PFSK-1 (cell line): ENCODE measurements at regions not wholly inside any gene's neighbourhood (a gene's known extent, or its start where the extent isn't known, plus 50 kb on each side); places are given as distances from the start of the nearest gene placed in this dataset.

Experiments used
- FOXP2 ChIP-seq: optimal IDR thresholded peaks from 2 replicates; pipeline ENCODE3; 2011; ENCODE audit warnings: borderline replicate concordance, control low read depth, inconsistent platforms; ENCODE audit not compliant: insufficient read depth; ENCODE audit errors: extremely low read length, extremely low read depth
- POLR2AphosphoS5 ChIP-seq: IDR thresholded peaks from 2 replicates; pipeline ENCODE4 v1.6.1; 2012; ENCODE audit warnings: low read depth, mild to moderate bottlenecking, control low read depth, low read length, moderate library complexity
- REST ChIP-seq, 2 experiments: IDR thresholded peaks; 2 replicates each; pipeline versions ENCODE4 v1.6.1 to v1.8.0; 2011 to 2012; ENCODE audit warnings: low read depth in 2 of 2, low read length in 2 of 2, control low read depth in 1 of 2, inconsistent platforms in 1 of 2, mild to moderate bottlenecking in 1 of 2, moderate library complexity in 1 of 2; ENCODE audit not compliant: insufficient read depth in 1 of 2
- SIN3A ChIP-seq: IDR thresholded peaks from 2 replicates; pipeline ENCODE4 v1.6.1; 2012; ENCODE audit warnings: mild to moderate bottlenecking, low read length, moderate library complexity, borderline replicate concordance; ENCODE audit not compliant: insufficient read depth
- TAF1 ChIP-seq: IDR thresholded peaks from 2 replicates; pipeline ENCODE4 v1.6.1; 2012; ENCODE audit warnings: low read length, control low read depth, borderline replicate concordance; ENCODE audit not compliant: insufficient read depth

GRCh38 chr12:115013236-115013981 is 329.4 kb upstream of the TBX3 start:
- TF ChIP-seq FOXP2 = no peak

GRCh38 chr12:115012861-115013235 is 328.9 kb upstream of the TBX3 start:
- TF ChIP-seq SIN3A = no peak
- no peak for TF ChIP-seq REST (IDR thresholded peaks at IDR 0.05; ENCODE audit: insufficient read depth in 1 of 2, low read depth in 2 of 2, low read length in 2 of 2)
- no peak for TF ChIP-seq TAF1
- no peak for TF ChIP-seq POLR2AphosphoS5
- no peak for TF ChIP-seq FOXP2

GRCh38 chr12:115011703-115012102 is 327.7 kb upstream of the TBX3 start:
- TF ChIP-seq FOXP2 = no peak
- no peak for TF ChIP-seq SIN3A
- no peak for TF ChIP-seq TAF1
- TF ChIP-seq POLR2AphosphoS5 = no peak
- no peak for TF ChIP-seq REST (IDR thresholded peaks at IDR 0.05; ENCODE audit: insufficient read depth in 1 of 2, low read depth in 2 of 2, low read length in 2 of 2)

GRCh38 chr12:115010324-115010995 is 326.5 kb upstream of the TBX3 start:
- TF ChIP-seq REST (IDR thresholded peaks at IDR 0.05; ENCODE audit: insufficient read depth in 1 of 2, low read depth in 2 of 2, low read length in 2 of 2) = no peak
- no peak for TF ChIP-seq FOXP2
- no peak for TF ChIP-seq SIN3A
- TF ChIP-seq TAF1 = no peak
- no peak for TF ChIP-seq POLR2AphosphoS5

GRCh38 chr12:115008929-115009328 is 325.0 kb upstream of the TBX3 start:
- TF ChIP-seq FOXP2 (no peak), POLR2AphosphoS5 (no peak), SIN3A (no peak), REST (IDR thresholded peaks at IDR 0.05; ENCODE audit: insufficient read depth in 1 of 2, low read depth in 2 of 2, low read length in 2 of 2) (no peak), TAF1 (no peak)
